ENCODE measurements at regions not wholly inside any gene's neighbourhood (a gene's known extent, or its start where the extent isn't known, plus 50 kb on each side); places are given as distances from the start of the nearest gene placed in this dataset.

DNA sequence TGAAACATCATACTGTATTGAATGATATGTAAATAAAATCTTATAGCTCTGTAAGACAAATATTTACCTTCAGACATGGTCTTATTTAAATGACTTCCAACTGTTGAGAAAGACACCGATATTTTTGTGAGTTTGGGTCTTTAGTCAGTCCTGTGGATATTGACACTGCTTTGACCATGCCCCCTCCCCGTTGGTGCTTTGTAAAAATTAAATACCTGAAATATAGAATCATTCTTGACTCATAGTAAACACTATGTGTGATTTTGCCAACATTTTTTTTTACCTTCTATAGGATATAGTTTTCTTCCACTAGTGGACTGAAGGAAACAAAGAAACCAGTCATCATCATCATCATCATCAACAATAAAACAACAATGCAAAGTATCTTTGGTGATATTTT is 114.3 kb upstream of the HS3ST1 start:
- Histone ChIP-seq H3K27ac (no peak overlapping the region), H3K36me3 (no peaks in the 10 kb centered on the region), H3K27me3 (no peaks in the 10 kb centered on the region), H3K4me3 (no peak overlapping the region), H3K9me3 (no peaks in the 10 kb centered on the region), H3K4me1 (no peaks in the 10 kb centered on the region)
- DNase-seq (no peak), ATAC-seq (no peak), FAIRE-seq (no peak)
- 39 to 43% methylated on average over 2 of the region's 2 CpGs for WGBS, 2 donors
- TF ChIP-seq, protein P1, sequence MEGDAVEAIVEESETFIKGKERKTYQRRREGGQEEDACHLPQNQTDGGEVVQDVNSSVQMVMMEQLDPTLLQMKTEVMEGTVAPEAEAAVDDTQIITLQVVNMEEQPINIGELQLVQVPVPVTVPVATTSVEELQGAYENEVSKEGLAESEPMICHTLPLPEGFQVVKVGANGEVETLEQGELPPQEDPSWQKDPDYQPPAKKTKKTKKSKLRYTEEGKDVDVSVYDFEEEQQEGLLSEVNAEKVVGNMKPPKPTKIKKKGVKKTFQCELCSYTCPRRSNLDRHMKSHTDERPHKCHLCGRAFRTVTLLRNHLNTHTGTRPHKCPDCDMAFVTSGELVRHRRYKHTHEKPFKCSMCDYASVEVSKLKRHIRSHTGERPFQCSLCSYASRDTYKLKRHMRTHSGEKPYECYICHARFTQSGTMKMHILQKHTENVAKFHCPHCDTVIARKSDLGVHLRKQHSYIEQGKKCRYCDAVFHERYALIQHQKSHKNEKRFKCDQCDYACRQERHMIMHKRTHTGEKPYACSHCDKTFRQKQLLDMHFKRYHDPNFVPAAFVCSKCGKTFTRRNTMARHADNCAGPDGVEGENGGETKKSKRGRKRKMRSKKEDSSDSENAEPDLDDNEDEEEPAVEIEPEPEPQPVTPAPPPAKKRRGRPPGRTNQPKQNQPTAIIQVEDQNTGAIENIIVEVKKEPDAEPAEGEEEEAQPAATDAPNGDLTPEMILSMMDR (IDR thresholded peaks at IDR 0.05), result no peak
- intact Hi-C loops (cut with DNase I), result no loop called here

DNA sequence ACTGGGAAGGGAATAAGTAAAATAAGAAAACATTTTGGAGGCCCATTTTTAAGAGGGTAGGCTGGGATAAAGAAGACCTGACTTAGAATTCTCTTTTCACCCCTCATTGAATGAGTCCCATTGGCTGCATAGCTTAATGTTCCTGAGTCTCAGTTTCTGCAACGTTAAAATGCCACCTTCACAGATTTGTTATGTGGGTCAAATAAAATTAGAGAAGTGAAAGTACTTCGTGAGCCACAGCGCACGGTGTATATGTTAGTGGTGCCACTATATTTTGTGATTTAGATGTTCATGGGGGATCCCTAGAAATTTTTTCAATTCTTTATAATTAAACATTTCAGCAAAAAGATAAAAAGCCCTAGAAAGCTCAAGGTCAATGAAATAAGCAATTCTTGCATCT is 109.2 kb upstream of the HS3ST1 start:
- Histone ChIP-seq H3K4me3 (no peak overlapping the region), H3K9me3 (no peaks in the 10 kb centered on the region), H3K27me3 (no peaks in the 10 kb centered on the region), H3K36me3 (no peaks in the 10 kb centered on the region), H3K4me1 (no peaks in the 10 kb centered on the region), H3K27ac (no peak overlapping the region)
- TF ChIP-seq, protein P1 (IDR thresholded peaks at IDR 0.05), result no peak
- WGBS, 2 donors, result 63 to 69% methylated on average over 4 of the region's 4 CpGs
- ATAC-seq, result no peak
- no peak for FAIRE-seq
- intact Hi-C loops (cut with DNase I), result no loop called here
- no peak for DNase-seq

DNA sequence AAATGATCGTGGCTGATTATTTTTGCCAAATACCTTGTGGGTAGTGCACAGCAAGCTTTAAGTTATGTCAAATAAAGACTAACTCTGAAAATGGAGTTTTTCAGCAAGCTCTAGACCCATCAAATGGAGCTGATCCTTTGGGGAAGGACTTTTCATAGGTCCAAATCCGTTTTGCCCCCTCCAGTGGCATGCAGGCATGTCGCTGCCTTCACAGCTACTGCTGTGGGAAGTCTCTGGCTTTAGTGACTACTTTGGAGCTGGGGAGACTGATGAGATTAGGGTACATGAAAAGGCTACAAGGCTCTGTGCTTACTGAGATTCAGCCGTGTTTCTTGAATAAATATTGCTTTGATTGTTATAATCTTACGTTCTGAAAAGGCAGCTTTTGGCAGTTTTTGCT is 106.6 kb upstream of the HS3ST1 start:
- Histone ChIP-seq H3K27ac (no peak overlapping the region), H3K9me3 (no peaks in the 10 kb centered on the region), H3K4me3 (no peak overlapping the region), H3K4me1 (no peaks in the 10 kb centered on the region), H3K36me3 (no peaks in the 10 kb centered on the region), H3K27me3 (no peaks in the 10 kb centered on the region)
- TF ChIP-seq, protein P1 (IDR thresholded peaks at IDR 0.05), result no peak
- intact Hi-C loops (cut with DNase I), result no loop called here
- no peak for FAIRE-seq
- no peak for ATAC-seq
- 52 to 73% methylated on average over 5 of the region's 5 CpGs for WGBS, 2 donors
- no peak for DNase-seq

DNA sequence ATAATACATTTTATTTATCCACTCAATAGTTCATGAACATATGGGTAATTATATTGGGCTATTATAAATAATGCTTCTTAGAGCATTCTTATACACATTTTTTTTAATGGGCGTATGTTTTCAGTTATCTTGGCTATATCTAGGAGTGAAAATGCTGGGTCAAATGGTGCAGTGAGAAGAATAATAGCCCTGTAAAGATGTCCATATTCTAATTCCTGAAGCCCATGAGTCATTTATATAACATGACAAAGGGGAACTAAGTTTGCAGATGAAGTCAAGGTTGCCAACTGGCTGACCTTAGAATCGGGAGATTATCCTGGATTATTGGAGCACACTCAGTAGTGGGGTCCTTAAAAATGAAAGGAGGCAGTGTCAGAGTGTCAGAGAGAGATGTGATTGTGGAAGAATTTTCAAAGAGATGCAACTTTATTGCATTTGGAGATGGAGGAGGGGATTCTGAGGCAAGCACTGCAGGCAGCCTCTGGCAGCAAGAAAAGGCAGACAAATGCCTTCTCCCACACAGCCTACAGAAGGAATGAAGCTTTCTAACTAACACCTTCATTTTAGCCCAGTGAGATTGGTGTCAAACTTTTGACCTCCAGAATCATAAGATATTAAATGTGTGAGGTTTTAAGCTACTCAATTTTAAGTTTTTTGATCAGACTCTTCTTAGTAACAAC is 106.1 kb upstream of the HS3ST1 start:
- intact Hi-C loops (cut with DNase I), result no loop called here
- no peak overlapping the region for H3K4me3 ChIP-seq
- H3K27ac ChIP-seq, result no peak overlapping the region
- DNase-seq, result no peak
- no peaks in the 10 kb centered on the region for H3K9me3 ChIP-seq
- FAIRE-seq, result no peak
- 33 to 34% methylated on average over 2 of the region's 2 CpGs for WGBS, 2 donors
- no peaks in the 10 kb centered on the region for H3K4me1 ChIP-seq
- TF ChIP-seq, protein P1 (IDR thresholded peaks at IDR 0.05), result no peak
- no peak for ATAC-seq
- H3K36me3 ChIP-seq, result no peaks in the 10 kb centered on the region
- H3K27me3 ChIP-seq, result no peaks in the 10 kb centered on the region

DNA sequence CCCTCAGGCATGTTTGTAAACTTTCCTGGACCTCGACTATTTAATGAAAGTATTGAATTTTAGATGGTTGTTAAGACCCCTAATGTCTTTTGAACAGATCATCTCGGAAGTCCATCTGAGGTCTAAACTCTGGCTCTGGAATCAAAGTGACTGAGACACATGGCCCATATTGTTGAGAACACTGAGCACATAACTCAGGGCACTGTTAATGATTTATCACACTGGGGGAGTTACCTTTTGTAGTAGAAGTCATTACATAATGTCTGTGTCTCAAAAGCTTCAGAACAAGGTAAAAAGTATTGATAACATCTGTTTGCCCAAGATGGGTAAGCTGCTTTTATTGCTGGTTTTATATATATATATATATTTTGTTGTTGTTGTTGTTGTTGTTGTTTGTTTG is 103.4 kb upstream of the HS3ST1 start:
- 33 to 44% methylated on average over 2 of the region's 2 CpGs for WGBS, 2 donors
- FAIRE-seq, result no peak
- no peak for ATAC-seq

More for the DNA sequence above, 103.4 kb upstream of the HS3ST1 start:
- H3K4me3 ChIP-seq, result no peak overlapping the region
- no peak for DNase-seq
- H3K27ac ChIP-seq, result no peak overlapping the region
- no peaks in the 10 kb centered on the region for H3K27me3 ChIP-seq
- no peaks in the 10 kb centered on the region for H3K9me3 ChIP-seq
- TF ChIP-seq, protein P1 (IDR thresholded peaks at IDR 0.05), result no peak
- no peaks in the 10 kb centered on the region for H3K4me1 ChIP-seq
- intact Hi-C loops (cut with DNase I), result no loop called here
- H3K36me3 ChIP-seq, result no peaks in the 10 kb centered on the region

Measured in pancreas (tissue), 10 donors.